ENCODE measurements at regions not wholly inside any gene's neighbourhood (a gene's known extent, or its start where the extent isn't known, plus 50 kb on each side); places are given as distances from the start of the nearest gene placed in this dataset.

DNA sequence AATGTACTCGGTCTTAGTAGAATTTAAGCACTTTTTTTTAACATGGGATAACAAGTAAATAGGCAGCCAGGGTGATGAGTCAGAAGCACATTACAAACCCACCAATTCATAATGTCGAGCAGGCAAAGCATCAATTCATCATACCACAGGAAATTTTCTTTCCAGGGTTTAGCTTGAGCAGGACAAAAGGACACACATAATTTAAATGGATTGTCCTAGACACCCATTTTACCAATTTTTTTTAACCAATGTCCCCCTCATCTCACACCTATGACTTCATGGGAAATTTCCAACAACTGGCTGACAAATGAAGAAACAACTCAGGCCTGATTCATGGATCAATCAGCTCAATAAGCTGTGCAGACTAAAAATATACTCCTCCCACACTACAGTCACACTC, 58.8 kb upstream of the FOXG1 start:
- DNase-seq (ENCODE audit: low spot score): no peak
- ATAC-seq: no peak

DNA sequence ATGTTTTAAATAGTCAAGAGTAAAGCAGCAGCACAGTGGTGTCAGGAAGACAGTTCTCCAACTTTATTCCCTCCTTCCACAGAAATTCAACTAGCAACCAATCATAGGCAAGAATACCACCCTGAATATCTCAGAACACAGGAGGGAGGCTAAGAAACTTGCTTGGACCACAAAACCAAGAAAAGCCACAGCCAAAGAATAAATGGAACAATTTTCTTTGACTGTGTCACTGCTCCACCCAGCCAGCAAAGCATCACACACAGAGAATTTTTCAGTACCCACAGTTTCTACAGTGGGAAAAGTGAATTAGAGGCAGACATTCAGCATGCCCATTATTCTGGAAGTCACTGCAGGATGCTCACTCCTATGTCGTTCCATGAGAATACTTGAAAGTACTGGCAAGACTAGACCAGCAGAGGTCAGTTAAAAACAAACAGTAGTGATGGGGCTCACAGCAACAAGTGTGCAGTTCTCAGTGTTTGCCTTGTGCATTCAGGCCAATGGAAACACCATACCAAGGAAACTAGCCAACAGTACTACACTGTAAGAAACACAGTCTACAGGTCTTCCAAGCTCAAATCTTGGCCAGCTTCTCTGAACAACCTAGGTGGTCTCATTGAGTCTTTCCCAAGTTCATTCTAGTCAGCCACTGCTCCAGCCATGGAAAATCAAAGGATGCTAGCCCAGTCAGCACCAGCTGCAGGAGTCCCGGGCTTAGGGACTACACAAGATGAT, 56.8 kb upstream of the FOXG1 start:
- no peak for DNase-seq (ENCODE audit: low spot score)
- ATAC-seq: no peak

All from left lobe of liver (tissue), 2 donors.